GM19035 (cell line): ENCODE measurements at regions not wholly inside any gene's neighbourhood (a gene's known extent, or its start where the extent isn't known, plus 50 kb on each side); places are given as distances from the start of the nearest gene placed in this dataset.

Source experiments
- ATAC-seq: cut with Tn5 transposase; IDR thresholded peaks from one replicate; pipeline ENCODE4 v1.9.1; 2021; ENCODE audit not compliant: unreplicated experiment

DNA sequence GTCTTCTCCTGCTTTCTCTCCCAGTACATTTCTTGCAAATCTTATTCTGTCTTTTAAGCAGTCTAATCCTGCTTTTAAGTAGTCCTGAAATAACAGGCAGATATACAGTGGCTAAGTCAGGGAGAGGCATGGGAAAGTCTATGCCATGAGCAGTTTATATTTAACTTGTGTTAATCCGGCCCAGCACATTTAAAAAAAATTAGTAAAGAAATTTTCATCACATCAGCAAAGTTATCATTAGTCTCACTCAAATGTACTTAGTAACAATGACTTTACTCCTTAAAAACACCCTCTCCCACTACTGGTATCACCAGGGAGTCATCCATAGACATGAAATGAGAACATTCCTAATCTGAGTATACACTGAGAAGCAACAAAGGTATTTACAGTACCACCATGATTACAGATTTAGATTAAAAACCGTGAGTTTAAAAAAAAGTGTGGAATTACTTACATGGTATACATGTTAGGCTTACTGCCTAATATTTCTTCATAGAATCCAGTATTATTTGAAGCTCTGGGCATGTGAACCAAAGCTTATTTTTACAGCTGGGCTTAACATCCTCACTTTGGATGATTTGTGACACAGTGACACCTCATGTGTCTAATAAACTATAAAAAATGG, 75.9 kb upstream of the DAB2 start:
- ATAC-seq: no peak

- ATAC-seq: no peak
Measured at GRCh38 chr5:39498278-39498952, 73.6 kb upstream of the DAB2 start.

DNA sequence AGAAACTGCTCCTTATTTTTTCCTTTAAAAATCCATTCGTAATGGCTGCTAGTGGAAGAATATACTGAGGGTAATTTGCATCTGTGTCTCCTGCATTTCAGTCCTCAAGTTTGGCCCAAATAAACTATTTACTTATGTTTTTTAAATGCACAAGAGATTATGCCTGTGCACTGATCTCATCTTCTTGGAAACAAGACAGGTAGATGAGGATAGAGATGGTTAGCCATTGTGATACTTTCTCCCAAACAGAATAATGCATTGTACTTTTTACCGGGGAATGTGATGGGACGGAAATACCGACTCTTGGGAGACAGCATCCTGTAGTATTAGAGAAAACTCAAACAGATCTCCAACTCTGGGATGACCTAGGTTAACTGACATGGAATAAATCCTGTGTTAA, 72.5 kb upstream of the DAB2 start:
- ATAC-seq: no peak

GRCh38 chr5:39495227-39495626, 70.4 kb upstream of the DAB2 start:
- no peak for ATAC-seq

DNA sequence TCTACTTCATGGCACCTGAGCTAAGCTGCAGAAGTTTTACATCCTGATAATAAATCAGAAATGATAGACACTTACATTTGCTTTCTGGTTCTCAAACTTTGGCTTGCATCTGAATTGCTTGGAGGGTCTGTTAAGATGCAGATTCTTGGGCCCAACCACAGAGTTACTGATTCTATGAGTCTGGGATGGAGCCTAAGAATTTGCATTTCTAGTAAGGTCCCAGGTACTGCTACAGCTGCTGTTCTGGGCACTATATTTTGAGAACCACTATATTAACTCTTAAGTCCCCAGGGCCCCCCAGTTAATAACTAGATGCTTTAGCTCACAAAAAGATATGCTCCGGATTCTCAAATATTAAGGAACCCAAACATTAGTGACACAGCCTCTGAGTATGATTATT, 69.8 kb upstream of the DAB2 start:
- no peak for ATAC-seq

DNA sequence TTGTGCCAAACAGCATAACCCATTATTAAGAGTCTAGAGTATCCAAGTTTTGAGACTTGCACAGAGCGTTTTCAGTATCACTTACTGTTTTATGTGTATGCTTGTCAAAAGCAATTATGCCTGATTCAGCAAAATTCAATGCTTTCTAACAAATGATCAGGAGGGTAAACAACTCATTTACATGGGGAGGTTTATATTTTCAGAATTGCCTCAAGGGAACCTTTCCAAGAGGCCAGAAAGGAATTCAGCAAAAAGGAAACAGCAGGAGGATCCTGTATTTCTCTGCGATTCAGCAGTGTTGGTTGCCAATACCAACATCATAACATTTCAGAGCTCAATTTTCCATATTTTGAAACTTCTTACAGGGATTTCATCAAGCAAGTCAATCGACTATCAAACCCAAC, 69.3 kb upstream of the DAB2 start:
- no peak for ATAC-seq

- ATAC-seq: no peak
Measured at GRCh38 chr5:39491210-39491609, 66.4 kb upstream of the DAB2 start.

GRCh38 chr5:39489263-39489662, 64.5 kb upstream of the DAB2 start:
- ATAC-seq: no peak

GRCh38 chr5:39486790-39487189, 62.0 kb upstream of the DAB2 start:
- no peak for ATAC-seq

DNA sequence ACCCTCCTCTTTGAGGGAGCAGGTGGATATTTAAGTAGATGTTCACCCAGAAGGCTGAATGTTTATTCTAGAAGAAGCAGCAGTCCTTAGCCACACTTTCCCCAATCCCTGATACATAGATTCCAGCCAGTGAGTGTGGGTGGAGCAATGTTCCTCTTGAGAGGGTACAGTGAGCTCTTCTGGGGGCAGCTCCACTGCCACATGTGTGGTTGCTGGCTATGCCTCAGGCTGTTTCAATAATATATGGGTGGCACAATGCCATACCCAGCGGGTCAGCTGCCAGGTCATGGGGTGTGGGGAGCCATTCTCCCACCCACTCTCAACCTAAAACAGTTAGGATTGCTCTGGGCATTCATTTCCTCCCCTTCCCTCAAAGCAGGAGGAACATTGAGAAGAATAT, 61.6 kb upstream of the DAB2 start:
- no peak for ATAC-seq

DNA sequence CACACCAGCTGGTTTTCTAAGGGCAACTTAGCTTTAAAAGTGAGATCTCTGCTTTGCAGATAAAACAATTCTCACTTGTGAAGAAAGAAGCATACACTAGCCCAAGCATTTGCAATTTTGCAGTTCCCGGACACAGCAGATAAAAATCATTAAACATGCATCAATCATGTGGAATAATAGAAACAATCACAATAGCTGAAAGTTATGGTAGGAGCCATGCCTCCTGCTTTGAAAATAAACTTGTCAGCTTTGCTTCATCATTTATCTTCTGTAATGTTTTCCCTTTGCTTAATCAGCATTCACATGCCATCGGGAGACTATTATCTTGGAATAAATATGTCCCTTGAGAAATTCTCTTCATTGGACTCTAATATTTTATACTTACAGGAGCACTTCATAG, 60.3 kb upstream of the DAB2 start:
- no peak for ATAC-seq

DNA sequence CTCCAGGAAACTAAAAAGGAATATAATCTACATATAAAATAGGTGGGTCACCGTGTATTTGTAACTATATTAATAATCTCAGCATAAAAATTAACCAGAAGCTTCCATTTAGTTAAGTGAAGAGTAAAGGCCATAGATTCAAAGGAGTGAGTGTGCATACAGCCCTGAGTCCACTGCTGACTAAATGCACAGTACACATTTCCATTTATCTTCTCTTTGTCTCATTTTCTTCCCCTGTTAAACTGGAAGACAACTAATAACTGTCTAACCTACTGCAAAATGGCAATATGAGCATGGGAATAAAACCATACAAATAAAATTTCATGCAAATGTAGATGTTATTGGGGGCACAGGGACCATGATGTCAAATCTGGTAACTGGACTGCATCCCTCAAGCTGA, 59.9 kb upstream of the DAB2 start:
- ATAC-seq: no peak

DNA sequence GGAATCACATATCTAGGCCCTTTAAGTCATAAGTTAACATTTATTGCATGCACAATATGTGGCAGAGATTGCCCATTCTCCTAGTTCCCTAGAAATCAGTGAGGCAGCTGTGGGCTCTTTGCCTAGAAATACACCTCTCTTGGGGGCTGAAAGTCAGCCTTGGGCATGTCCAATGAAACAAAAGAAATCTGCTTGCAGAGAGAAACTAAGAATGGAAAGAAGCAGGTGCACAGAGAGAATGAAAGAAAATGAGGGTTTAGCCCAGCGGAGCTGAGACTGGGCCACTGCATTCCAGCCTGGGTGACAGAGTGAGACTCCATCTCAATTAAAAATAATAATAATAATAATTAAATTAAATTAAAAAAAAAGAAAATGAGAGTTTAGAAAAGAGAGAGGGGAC, 57.3 kb upstream of the DAB2 start:
- no peak for ATAC-seq

- no peak for ATAC-seq
Measured at GRCh38 chr5:39479537-39479936, 54.8 kb upstream of the DAB2 start.

GRCh38 chr5:39478863-39479262, 54.1 kb upstream of the DAB2 start:
- ATAC-seq: no peak

DNA sequence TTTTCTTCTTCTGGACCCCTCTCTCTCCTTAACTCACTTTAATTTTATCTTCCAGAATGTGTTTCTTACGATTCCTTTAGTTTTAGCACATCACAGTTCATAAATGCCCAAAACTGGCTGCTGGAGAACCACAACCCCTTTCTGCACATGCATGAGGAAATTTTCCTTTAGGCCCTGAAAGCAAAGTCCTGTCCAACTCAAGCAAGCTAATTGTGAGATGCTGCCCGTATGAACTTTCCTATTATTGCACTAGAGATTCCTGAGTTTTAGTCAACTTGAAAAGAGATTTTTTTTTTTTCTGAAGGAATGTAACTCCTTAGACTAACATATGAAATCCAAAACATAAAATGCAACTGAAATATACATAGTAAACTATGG, 52.1 kb upstream of the DAB2 start:
- no peak for ATAC-seq

- ATAC-seq: no peak
Measured at GRCh38 chr5:39475881-39476842, 51.4 kb upstream of the DAB2 start.

GRCh38 chr5:39475159-39475571, 50.4 kb upstream of the DAB2 start:
- ATAC-seq: no peak
